ENCODE measurements at regions not wholly inside any gene's neighbourhood (a gene's known extent, or its start where the extent isn't known, plus 50 kb on each side); places are given as distances from the start of the nearest gene placed in this dataset.

DNA sequence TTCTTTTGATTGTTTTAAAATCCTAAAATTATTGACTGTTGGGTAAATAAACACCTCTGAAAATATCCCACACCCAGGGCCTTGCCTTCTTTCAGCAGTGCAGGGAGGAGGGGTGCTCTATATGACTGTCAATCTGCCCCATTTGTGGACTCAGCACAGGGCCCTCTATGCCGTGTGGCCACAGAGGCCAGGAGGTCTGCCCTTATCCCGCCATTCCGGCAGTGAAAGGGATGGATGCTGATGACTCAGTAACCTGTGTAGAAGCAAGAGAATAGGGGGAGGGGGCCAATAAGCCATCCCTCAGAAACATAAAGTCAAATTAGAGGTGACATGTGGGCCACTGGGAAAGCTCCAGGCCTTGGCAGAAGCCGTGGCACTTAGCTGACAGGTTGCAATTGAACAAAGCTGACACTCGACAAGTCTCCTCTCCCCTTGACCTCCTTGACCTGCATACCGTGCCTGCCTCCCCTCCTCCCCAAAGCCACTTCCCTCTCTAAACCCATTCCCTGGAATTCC lies 281.4 kb upstream of the DYNLRB2 start:
- TF ChIP-seq GATA2 (IDR thresholded peaks at IDR 0.05; ENCODE audit: low read depth, low read length) (no peak), GATA3 (IDR thresholded peaks at IDR 0.05; ENCODE audit: low read depth, low read length) (no peak)

DNA sequence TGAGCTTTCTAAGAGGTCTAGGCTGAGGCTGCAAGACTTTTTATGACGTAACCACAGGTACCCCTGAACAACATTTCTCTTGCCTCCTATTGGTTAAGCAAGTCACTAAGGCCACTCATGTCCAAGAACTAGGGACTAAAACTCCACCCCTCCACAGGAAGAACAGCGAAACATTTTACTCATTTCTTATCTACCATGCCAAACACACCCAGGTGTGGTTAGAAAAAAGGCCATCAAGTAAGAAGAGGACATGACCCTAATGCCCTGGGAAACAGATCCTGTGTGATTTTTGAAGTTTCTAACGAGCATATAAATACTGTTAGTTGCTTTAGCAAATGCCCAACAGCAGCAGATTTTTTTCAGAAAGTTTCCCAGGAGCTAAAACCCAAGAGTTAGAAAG lies 282.4 kb upstream of the DYNLRB2 start:
- TF ChIP-seq GATA2 (IDR thresholded peaks at IDR 0.05; ENCODE audit: low read depth, low read length) (no peak), GATA3 (IDR thresholded peaks at IDR 0.05; ENCODE audit: low read depth, low read length) (no peak)

DNA sequence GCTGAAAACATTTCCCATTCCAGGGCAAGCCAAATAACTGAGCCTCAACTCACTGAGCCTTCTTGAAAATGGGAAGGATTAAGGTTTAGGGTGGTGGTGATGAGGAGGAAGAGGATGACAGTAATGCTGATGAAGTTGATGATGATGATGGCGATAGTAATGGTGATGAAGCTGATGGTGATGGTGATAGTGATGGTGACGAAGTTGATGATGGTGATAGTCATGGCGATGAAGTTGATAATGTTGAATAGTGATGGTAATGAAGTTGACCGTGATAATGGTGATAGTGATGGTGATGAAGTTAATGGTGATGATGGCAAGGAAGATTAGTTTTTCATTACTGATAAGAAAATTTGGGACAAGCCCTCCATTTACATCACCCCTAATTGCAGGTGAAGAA lies 285.8 kb upstream of the DYNLRB2 start:
- TF ChIP-seq GATA2 (IDR thresholded peaks at IDR 0.05; ENCODE audit: low read depth, low read length): no peak
- TF ChIP-seq GATA3 (IDR thresholded peaks at IDR 0.05; ENCODE audit: low read depth, low read length): no peak

DNA sequence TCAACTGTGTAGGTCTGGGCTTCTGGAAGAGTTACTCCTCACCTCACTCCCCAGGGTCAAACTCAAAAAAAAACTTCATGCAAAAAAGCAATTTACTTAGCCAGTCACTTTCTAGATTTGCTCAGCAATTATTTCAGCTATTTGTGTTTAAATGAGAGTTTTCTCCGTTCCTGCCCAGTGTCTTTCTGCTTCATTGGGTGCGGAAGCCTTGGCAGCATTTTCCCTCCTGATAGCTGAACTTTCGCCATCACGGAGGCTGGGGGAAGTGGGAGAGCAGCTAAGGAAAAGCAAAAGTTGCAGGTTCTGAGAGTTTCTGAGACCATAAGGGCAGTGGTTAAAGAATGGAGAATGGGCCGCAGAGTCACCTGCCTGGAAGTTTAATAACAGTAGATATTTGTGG lies 287.1 kb upstream of the DYNLRB2 start:
- no peak for TF ChIP-seq GATA3 (IDR thresholded peaks at IDR 0.05; ENCODE audit: low read depth, low read length)
- no peak for TF ChIP-seq GATA2 (IDR thresholded peaks at IDR 0.05; ENCODE audit: low read depth, low read length)

DNA sequence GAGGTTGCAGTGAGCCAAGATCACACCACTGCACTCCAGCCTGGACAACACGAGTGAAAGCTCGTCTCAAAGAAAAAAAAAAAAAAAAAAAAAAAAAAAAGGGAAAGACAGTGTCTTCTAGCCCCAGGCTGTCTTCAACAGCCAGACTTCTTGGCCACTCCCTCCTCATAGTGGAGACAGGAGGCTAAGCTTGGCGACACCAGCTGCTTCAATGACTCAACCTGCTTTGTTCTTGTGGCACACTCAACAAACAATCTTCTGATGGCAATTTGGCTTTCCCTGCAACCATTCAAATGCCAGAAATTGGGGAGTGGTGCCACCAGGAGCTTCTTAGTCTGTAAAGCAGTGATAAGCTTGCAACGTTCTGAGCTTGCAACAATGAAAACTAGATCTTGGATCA lies 290.4 kb upstream of the DYNLRB2 start:
- TF ChIP-seq GATA3 (IDR thresholded peaks at IDR 0.05; ENCODE audit: low read depth, low read length) (no peak), GATA2 (IDR thresholded peaks at IDR 0.05; ENCODE audit: low read depth, low read length) (no peak)

DNA sequence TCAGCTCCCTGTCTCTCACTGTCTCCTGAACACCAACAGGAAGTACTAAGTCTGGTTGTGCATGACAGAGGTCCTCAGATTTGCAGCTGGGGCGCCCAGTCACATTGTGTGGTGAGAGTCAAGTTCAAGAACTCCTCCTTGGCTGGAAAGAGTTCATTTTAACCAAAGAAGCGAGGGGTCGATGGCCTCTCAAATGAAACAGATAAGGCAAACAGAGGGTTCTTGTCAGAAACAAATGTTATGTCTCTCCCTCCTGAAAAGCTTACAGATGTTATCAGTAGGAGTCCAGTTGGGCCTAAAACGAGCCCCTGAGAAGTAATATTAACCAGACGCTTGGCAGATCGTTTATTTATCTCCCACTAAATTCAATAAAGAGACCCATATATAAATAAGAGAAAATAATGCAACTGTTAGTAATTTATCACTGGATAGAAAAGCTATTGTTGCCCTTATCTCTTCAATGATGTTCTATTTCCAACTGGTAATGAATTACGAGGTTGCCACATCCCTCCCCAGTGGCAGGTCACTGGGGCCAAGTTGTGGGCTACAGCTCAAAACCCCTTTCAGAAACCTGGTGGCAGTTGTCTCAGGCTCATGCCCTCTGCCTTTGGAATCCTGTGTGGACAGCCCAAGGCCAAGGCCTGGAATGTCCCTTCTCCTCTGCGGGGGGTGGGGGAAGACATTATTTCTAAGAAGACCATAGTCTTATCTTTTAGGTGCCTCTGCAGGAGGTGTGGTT lies 307.5 kb upstream of the DYNLRB2 start:
- TF ChIP-seq GATA2 (IDR thresholded peaks at IDR 0.05; ENCODE audit: low read depth, low read length) (peak; percentile 86), GATA3 (IDR thresholded peaks at IDR 0.05; ENCODE audit: low read depth, low read length) (peak; percentile 80)

DNA sequence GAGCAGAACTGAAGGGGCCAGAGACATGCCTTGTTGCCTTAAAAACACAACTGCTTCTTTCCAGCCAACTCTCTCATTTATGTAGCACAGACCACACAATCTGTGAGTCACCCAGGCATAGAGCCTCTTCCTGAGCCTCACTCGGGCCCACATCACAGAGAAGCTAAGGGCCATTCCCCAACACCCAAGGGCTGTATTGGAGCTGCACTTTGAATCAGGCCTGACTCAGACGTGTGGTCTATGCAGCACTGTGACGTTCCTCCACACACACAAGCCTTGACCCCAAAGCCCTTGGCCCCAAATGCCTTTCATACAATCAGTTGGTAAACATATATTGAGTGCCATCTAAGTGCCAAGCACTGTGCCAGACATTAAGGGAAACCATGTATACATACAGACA lies 308.9 kb upstream of the DYNLRB2 start:
- TF ChIP-seq GATA2 (IDR thresholded peaks at IDR 0.05; ENCODE audit: low read depth, low read length) (no peak), GATA3 (IDR thresholded peaks at IDR 0.05; ENCODE audit: low read depth, low read length) (no peak)

DNA sequence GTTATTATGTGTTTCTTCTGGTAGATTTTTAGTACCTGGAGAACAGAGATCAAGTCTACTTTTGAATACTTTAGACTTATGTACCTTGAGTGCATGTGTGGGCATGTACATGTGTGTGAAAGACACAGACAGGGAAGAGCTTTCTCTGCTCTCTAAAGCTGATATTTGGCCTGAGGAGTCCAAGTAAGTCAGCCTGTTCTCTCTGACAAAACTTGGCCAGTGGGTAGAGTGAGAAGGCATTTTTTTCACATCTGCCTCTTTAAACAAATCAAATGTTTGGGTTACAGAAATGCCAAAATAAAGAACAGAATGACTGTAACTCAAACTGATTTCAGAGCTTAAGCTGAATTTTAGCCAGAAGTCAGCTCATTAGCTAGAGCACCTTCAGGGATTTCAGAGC lies 309.7 kb upstream of the DYNLRB2 start:
- TF ChIP-seq GATA2 (IDR thresholded peaks at IDR 0.05; ENCODE audit: low read depth, low read length) (no peak), GATA3 (IDR thresholded peaks at IDR 0.05; ENCODE audit: low read depth, low read length) (no peak)

DNA sequence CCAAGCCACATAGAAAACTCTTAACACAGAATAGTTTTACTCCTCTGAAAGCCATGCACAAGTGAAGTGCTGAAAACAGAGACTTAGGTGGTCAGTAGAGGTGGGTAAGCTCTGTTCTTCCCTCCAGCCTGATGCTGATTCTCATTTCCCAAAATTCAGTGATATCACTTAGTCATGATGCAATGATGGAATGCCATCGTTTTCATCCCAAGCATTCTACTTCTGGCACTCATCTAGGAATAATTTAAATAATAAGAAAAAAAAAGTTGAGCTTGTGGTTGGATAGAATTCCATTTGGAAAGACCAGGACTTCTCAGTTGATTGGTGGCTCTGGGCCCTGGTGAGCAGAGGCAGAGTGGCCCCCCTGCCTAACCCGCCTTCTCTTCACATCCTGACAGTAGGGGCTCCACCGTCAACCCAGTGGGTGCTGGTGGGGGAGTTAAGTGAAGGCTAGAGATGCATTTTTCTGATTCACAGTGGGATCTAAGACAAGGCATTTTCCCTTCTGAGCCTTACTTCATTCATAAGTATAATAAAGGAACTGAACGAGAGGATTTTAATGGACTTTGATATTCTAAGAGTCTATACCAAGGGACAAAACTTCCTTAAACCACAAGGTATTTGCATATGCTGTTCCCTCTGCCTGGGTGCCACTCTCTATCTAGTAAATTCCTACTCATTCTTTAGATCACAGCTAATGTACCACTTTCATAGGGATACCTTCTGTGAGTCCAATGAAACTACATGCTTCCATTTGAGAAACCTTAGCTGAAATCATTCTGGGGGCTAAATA lies 310.3 kb upstream of the DYNLRB2 start:
- no peak for TF ChIP-seq GATA2 (IDR thresholded peaks at IDR 0.05; ENCODE audit: low read depth, low read length)
- TF ChIP-seq GATA3 (IDR thresholded peaks at IDR 0.05; ENCODE audit: low read depth, low read length): no peak

DNA sequence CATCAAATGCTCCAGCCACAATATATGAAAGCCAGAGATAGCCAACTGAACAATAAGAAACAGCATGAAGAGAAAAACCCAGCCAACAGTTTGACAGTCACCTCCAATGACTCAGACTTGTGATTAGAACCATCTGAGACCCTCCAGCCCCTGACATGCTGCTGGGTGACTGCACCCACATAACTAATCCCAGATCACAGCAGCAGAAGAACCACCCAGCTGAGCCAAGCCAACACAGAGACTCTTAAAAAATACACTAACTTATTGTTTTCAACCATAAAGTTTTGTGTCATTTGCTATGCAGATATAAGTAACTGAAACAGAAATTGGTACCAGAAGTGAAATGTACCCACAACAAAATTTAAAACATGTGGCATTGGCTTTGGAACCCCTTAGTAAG lies 314.3 kb upstream of the DYNLRB2 start:
- TF ChIP-seq GATA3 (IDR thresholded peaks at IDR 0.05; ENCODE audit: low read depth, low read length) (no peak), GATA2 (IDR thresholded peaks at IDR 0.05; ENCODE audit: low read depth, low read length) (no peak)

DNA sequence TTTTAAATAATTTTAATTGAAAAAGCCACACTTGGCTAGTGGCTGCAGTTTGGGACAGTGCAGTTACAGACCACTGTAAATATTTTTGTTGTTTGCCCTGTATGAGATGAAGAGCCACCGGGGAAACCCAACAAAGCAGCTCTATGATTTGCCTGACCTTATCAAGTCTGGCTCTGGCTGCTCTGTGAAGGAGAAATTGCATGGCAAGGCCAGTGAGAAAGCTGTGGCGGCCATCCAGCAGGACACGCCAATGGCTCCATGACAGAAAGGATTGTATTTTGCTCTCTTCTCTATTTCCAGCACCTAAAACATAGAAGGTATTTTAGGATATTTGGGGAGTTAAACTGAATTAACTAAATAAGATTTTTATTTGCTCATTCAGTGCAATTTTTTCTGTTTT lies 330.0 kb upstream of the DYNLRB2 start:
- no peak for TF ChIP-seq GATA3 (IDR thresholded peaks at IDR 0.05; ENCODE audit: low read depth, low read length)

DNA sequence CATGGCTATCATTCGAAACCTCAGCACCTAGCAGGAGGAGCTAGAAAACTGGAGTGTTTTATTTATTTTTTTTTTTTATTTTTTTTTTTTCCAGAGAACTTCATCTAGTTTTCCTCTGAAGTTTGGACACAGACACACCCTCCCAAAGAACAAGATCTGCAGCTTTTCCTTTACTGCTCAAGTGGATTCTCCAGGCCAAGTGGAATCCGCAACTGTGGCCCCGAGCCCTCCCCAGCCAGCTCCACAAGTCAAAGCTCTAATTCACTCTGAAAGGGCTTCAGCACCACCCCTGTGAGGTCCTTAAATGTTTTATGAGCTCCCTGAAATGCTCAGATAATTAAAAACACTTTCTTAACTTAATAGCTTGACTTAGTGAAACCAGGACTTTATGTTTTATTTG lies 332.1 kb upstream of the DYNLRB2 start:
- TF ChIP-seq GATA3 (IDR thresholded peaks at IDR 0.05; ENCODE audit: low read depth, low read length): no peak
- no peak for TF ChIP-seq GATA2 (IDR thresholded peaks at IDR 0.05; ENCODE audit: low read depth, low read length)

DNA sequence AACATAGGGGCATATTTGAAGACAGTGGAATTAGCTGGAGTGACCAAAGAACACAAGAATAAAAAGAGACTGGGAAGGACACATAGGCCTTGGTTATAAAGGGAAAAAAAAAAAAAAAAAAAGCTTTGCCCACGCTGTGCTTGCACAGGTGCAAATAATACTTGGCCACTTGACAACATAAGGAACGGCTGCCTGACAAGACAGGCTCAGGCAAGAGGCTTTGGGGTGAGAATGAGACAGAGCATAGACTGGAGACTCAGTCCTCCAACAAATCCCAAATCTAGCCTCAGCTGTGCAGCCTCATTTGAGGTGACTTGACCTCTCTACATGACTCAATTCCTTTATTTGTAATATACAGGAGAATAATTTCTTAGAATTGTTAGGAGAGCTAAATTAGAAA lies 332.8 kb upstream of the DYNLRB2 start:
- TF ChIP-seq GATA3 (IDR thresholded peaks at IDR 0.05; ENCODE audit: low read depth, low read length): no peak
- TF ChIP-seq GATA2 (IDR thresholded peaks at IDR 0.05; ENCODE audit: low read depth, low read length): no peak

DNA sequence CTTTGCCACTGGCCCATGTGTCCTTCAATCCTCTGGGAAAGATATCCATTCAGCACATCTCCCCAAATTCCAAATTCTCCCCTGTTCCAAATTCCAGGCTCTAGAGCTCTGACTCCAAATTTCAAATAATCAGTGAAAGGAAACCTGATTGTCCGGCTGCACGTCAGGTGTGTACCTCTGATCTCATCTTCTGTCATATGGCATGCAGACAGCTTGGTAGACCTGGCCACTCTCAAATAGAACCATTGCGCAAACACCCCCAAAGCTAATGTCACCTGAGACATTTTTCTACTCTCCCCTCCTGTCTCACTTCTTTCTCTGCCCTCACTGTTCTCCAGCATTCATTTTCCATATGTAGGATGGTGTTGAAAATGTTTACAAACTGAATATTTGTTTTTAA lies 337.0 kb upstream of the DYNLRB2 start:
- TF ChIP-seq GATA3 (IDR thresholded peaks at IDR 0.05; ENCODE audit: low read depth, low read length): no peak
- no peak for TF ChIP-seq GATA2 (IDR thresholded peaks at IDR 0.05; ENCODE audit: low read depth, low read length)

DNA sequence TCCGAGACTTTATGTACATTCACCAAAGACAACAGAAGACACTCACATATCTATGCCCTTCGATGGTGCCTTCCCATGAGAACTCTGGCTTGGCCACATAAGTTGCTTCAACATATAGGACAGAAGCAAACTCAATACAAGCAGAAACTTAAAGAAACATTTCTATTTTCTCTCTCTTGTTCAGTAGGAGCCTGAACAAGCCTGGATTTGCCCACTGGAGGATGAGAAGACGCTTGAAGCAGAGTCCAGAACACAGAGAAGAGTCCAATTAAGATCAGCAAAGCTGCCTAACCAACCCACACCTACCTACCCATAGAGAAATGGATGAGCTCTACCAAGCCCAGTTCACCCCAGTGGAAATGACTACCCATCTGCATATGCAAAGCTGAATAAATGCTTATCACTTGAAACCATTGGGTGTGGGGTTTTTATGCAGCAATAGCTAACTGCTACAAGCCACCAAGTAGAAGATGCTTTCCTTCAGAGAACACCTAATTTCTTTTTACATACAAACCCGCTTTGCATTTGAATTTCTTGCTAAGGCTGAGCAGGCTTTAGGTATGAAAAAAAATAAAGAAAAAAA lies 337.9 kb upstream of the DYNLRB2 start:
- TF ChIP-seq GATA2 (IDR thresholded peaks at IDR 0.05; ENCODE audit: low read depth, low read length) (no peak), GATA3 (IDR thresholded peaks at IDR 0.05; ENCODE audit: low read depth, low read length) (no peak)
